ENCODE measurements at regions not wholly inside any gene's neighbourhood (a gene's known extent, or its start where the extent isn't known, plus 50 kb on each side); places are given as distances from the start of the nearest gene placed in this dataset.

DNA sequence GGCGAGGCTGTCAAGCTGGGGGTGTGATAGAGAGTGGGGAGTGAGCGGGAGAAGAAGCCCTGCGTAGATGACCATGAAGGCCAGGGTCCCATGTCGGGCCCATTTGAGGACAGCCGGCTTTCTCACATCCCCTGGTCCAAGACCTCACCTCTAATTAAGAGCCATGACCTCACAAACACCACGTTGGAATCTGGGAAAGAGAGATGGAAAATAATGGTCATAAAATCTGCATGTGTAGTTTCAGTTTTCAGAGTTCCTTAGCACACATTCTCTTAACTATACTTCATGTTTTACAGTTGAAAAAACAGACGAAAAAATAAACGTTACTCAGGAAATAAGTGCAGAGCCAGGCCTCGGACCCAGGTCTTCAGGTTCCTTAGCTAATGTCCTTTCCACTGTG is 244.8 kb upstream of the SIX2 start:
- no peak for DNase-seq (ENCODE audit: extremely low read depth, low read depth)
- TF ChIP-seq, protein P1, sequence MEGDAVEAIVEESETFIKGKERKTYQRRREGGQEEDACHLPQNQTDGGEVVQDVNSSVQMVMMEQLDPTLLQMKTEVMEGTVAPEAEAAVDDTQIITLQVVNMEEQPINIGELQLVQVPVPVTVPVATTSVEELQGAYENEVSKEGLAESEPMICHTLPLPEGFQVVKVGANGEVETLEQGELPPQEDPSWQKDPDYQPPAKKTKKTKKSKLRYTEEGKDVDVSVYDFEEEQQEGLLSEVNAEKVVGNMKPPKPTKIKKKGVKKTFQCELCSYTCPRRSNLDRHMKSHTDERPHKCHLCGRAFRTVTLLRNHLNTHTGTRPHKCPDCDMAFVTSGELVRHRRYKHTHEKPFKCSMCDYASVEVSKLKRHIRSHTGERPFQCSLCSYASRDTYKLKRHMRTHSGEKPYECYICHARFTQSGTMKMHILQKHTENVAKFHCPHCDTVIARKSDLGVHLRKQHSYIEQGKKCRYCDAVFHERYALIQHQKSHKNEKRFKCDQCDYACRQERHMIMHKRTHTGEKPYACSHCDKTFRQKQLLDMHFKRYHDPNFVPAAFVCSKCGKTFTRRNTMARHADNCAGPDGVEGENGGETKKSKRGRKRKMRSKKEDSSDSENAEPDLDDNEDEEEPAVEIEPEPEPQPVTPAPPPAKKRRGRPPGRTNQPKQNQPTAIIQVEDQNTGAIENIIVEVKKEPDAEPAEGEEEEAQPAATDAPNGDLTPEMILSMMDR (IDR thresholded peaks at IDR 0.05; ENCODE audit: low read depth, low read length) = no peak

DNA sequence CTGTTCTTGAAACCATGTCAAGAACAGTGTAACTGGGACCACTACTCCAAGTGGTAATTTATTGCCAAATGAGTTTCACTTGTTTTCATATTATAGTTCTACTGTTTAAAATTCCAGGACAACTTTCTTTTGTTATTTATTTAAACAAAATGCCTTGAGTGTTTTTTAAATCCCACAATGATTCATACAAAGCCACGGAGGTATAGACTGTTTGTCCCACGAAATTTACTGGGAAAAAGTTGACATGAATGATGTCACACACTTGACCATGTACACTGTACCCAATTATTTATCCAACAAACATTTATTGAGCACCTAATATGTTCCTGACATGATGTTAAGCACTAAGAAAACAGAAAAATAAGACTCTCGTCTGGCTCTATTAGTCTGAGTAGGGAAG is 243.9 kb upstream of the SIX2 start:
- TF ChIP-seq, protein P1 (IDR thresholded peaks at IDR 0.05; ENCODE audit: low read depth, low read length) = no peak
- no peak for DNase-seq (ENCODE audit: extremely low read depth, low read depth)

DNA sequence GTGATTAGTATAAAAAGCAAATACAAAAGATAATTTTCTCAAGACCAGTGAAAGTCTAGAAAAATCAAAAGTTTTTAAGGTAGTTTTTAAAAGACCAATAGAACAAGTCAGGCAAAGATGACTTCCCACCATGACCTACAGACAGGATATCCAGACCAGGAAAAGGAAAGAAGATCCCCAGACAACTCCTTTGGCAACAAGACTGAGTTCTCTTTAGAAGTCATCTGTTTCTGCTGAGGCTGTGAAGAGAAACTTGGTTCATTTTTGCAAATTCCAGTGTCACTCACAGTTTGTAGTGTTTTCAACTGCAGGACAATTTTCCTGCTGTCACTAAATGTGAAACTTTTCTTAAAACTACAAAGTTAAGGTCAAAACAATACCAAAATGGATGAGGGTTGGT is 240.9 kb upstream of the SIX2 start:
- TF ChIP-seq, protein P1 (IDR thresholded peaks at IDR 0.05; ENCODE audit: low read depth, low read length) = no peak
- DNase-seq (ENCODE audit: extremely low read depth, low read depth) = no peak

DNA sequence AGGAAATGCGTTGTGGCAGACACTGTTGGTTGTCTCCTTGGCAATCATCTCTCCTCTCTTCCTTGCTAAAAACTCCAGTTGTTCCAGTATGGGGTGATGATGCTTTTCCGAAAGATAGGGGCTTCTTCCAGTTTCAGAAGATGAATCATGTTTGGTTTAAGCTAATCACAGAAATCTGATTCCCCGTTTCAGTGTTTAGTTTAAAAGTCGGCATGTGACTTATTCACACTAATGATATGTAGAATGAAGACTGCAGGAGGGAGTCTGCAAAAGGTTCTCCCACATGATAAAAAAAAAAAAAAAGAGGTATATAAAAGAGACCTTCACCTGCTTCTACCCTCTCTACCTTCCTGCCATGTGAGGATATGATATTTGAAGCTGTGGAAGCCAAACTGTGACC is 239.0 kb upstream of the SIX2 start:
- TF ChIP-seq, protein P1 (IDR thresholded peaks at IDR 0.05; ENCODE audit: low read depth, low read length) = no peak
- no peak for DNase-seq (ENCODE audit: extremely low read depth, low read depth)

DNA sequence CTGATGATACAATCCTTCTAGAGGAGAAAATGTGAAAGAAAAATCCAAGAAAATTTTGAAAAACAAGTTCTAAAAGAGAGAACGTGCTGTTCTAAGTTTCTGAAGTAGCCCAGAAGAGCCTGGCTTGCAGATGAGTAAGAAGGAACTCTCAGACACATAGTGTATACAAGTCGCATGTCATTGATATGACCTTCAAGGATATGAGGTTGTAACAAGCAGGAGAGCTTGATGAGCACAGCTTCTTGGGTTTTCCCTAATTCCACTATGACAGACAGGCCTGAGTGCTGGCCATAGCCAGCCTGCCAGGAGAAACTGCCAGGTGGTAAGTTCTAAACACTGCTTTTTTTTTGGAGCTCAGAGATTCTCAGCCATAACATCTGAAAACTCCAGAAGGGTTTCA is 235.7 kb upstream of the SIX2 start:
- TF ChIP-seq, protein P1 (IDR thresholded peaks at IDR 0.05; ENCODE audit: low read depth, low read length) = no peak

DNA sequence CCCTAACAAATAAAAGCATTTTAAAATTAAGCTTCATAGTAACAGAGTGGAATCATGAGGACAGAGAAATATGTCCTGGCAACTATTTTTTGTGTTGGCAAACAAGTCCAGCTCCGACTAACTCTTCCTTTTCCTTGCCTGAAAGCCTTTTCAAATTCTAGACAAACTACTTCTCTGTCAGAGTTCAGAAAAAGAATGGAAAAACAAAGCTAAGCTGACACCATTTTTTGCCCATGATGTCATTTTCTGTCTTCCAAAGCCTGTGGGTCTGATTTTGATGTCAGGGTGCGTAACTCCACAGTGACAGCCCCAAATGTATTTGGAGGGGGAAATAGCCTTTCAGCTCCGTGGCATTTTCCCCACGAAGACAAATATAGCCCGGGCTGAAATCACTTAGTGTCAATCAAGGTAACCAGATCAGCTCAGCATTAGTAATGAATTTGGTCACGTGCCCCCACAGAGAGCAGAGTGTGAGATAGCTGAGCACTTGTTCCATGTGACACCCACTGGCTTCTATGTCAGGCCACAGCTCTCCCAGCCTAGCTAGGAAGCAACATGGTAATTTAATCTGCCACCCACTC is 233.0 kb upstream of the SIX2 start:
- DNase-seq (ENCODE audit: extremely low read depth, low read depth) = no peak
- TF ChIP-seq, protein P1 (IDR thresholded peaks at IDR 0.05; ENCODE audit: low read depth, low read length) = no peak

More for the DNA sequence above, 235.7 kb upstream of the SIX2 start:
- DNase-seq (ENCODE audit: extremely low read depth, low read depth) = no peak

DNA sequence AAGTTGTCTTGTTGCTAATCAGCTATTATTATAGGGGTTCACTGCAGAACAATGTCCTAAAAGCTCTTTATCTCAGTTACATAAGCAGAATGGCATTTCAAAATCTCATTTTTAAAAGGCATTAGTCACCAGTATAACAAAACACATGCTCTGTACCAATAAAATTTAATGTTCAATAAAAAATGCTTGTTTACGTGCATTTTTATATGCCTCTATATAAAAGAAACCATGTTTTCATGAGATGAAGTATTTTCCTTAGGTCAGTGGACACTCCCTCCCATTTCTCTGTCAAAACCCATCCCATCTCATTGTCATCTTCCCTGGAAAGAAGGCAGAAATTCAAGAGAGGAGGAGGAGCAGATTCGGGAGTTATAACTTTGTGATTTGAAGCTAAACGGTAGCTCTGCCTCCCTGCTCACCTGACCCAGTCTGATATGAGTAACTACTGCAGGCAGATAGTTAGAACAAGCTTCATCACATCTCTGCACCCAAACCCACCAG is 231.9 kb upstream of the SIX2 start:
- no peak for DNase-seq (ENCODE audit: extremely low read depth, low read depth)
- TF ChIP-seq, protein P1 (IDR thresholded peaks at IDR 0.05; ENCODE audit: low read depth, low read length) = no peak
